Neural progenitor cell (in vitro differentiated cells): ENCODE measurements at regions not wholly inside any gene's neighbourhood (a gene's known extent, or its start where the extent isn't known, plus 50 kb on each side); places are given as distances from the start of the nearest gene placed in this dataset.

ENCODE experiments used
- EZH2 ChIP-seq: fragments of 200-600 bp; sonication (generic); IDR thresholded peaks from 2 replicates; pipeline ENCODE4 v1.6.1; 2017; ENCODE audit warnings: antibody characterized with exemption, mild to moderate bottlenecking, moderate library complexity
- EZH2phosphoT487 ChIP-seq: fragments of 200-600 bp; sonication (generic); IDR thresholded peaks from 2 replicates; pipeline ENCODE4 v1.6.1; 2017; ENCODE audit warnings: antibody characterized with exemption
- TF ChIP-seq, protein P1 (sequence below): fragments of 200-600 bp; sonication (generic); IDR thresholded peaks from 2 replicates; pipeline ENCODE4 v1.5.1; 2017; ENCODE audit warnings: antibody characterized with exemption, mild to moderate bottlenecking

DNA sequence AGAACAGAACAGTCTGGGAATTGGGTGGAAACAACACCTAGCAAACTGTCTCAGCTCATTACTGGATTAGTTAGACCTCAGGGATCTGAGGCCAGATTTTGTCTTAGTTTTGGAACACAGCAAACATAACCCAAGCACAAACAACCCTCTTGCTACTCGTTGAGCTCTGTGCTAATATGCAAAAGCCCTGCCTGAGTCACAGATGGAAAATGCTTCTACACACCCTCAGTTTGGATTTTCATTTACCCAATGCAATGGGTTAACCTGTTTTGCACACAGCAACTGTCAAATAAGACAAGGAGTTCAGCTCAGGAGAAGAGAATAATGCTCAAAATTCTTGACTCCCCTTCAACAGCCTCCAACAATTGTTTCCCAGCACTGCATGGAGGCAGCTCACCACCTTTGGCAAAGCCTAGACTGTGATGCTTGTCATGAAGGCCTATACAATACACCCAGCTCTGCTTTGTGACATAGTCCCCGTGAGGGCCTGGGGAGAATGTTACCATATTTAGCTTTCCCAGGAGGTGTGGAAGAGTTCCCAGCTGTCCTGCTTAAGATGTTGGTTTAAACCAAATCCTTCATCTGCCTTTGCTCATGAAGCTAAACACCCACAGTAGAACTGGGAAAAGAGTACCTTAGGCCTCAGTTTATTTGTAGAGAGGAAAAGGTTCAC, 68.9 kb upstream of the MNS1 start:
- TF ChIP-seq, protein P1, sequence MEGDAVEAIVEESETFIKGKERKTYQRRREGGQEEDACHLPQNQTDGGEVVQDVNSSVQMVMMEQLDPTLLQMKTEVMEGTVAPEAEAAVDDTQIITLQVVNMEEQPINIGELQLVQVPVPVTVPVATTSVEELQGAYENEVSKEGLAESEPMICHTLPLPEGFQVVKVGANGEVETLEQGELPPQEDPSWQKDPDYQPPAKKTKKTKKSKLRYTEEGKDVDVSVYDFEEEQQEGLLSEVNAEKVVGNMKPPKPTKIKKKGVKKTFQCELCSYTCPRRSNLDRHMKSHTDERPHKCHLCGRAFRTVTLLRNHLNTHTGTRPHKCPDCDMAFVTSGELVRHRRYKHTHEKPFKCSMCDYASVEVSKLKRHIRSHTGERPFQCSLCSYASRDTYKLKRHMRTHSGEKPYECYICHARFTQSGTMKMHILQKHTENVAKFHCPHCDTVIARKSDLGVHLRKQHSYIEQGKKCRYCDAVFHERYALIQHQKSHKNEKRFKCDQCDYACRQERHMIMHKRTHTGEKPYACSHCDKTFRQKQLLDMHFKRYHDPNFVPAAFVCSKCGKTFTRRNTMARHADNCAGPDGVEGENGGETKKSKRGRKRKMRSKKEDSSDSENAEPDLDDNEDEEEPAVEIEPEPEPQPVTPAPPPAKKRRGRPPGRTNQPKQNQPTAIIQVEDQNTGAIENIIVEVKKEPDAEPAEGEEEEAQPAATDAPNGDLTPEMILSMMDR: no peak
- no peak for TF ChIP-seq EZH2
- no peak for TF ChIP-seq EZH2phosphoT487
